ENCODE measurements at regions not wholly inside any gene's neighbourhood (a gene's known extent, or its start where the extent isn't known, plus 50 kb on each side); places are given as distances from the start of the nearest gene placed in this dataset.
"Not testable (repeated sequence)": the region's sequence is repeated elsewhere in the genome, so short reads cannot be mapped to it uniquely, and the experiment has no call there.

- no peak for DNase-seq (ENCODE audit: low spot score)
Measured at GRCh38 chr2:143870696-143871095, 649.2 kb downstream of the ZEB2 start.

GRCh38 chr2:143856978-143857377, 662.9 kb downstream of the ZEB2 start:
- DNase-seq (ENCODE audit: low spot score) = no peak

GRCh38 chr2:143852759-143853158, 667.2 kb downstream of the ZEB2 start:
- DNase-seq (ENCODE audit: low spot score) = no peak

- no peak for DNase-seq (ENCODE audit: low spot score)
Measured at GRCh38 chr2:143850084-143850483, 669.8 kb downstream of the ZEB2 start.

GRCh38 chr2:143847257-143847656, 672.7 kb downstream of the ZEB2 start:
- no peak for DNase-seq (ENCODE audit: low spot score)

- no peak for DNase-seq (ENCODE audit: low spot score)
Measured at GRCh38 chr2:143844986-143845385, 674.9 kb downstream of the ZEB2 start.

- no peak for DNase-seq (ENCODE audit: low spot score)
Measured at GRCh38 chr2:143843686-143844085, 676.2 kb downstream of the ZEB2 start.

GRCh38 chr2:143842836-143843235, 677.1 kb downstream of the ZEB2 start:
- no peak for DNase-seq (ENCODE audit: low spot score)

- no peak for DNase-seq (ENCODE audit: low spot score)
Measured at GRCh38 chr2:143841935-143842334, 678.0 kb downstream of the ZEB2 start.

- DNase-seq (ENCODE audit: low spot score) = no peak
Measured at GRCh38 chr2:143840601-143841000, 679.3 kb downstream of the ZEB2 start.

- DNase-seq (ENCODE audit: low spot score) = no peak
Measured at GRCh38 chr2:143840194-143840593, 679.7 kb downstream of the ZEB2 start.

GRCh38 chr2:143839456-143839855, 680.5 kb downstream of the ZEB2 start:
- DNase-seq (ENCODE audit: low spot score) = no peak

GRCh38 chr2:143837055-143837454, 682.9 kb downstream of the ZEB2 start:
- not testable (repeated sequence) for DNase-seq (ENCODE audit: low spot score)

- no peak for DNase-seq (ENCODE audit: low spot score)
Measured at GRCh38 chr2:143835481-143835880, 684.4 kb downstream of the ZEB2 start.

- no peak for DNase-seq (ENCODE audit: low spot score)
Measured at GRCh38 chr2:143833015-143833660, 686.8 kb downstream of the ZEB2 start.

GRCh38 chr2:143830476-143830875, 689.4 kb downstream of the ZEB2 start:
- no peak for DNase-seq (ENCODE audit: low spot score)

GRCh38 chr2:143828763-143829537, 691.0 kb downstream of the ZEB2 start:
- DNase-seq (ENCODE audit: low spot score) = no peak

- no peak for DNase-seq (ENCODE audit: low spot score)
Measured at GRCh38 chr2:143824791-143825190, 695.1 kb downstream of the ZEB2 start.

GRCh38 chr2:143823876-143824275, 694.7 kb downstream of the ARHGAP15 start:
- no peak for DNase-seq (ENCODE audit: low spot score)

GRCh38 chr2:143823296-143823695, 694.1 kb downstream of the ARHGAP15 start:
- DNase-seq (ENCODE audit: low spot score) = no peak

GRCh38 chr2:143822736-143823135, 693.5 kb downstream of the ARHGAP15 start:
- no peak for DNase-seq (ENCODE audit: low spot score)

- DNase-seq (ENCODE audit: low spot score) = no peak
Measured at GRCh38 chr2:143819764-143820163, 690.5 kb downstream of the ARHGAP15 start.

- no peak for DNase-seq (ENCODE audit: low spot score)
Measured at GRCh38 chr2:143819190-143819735, 690.0 kb downstream of the ARHGAP15 start.
